Prostate gland (tissue), 2 donors: ENCODE measurements at regions not wholly inside any gene's neighbourhood (a gene's known extent, or its start where the extent isn't known, plus 50 kb on each side); places are given as distances from the start of the nearest gene placed in this dataset.

ENCODE experiments used
- DNase-seq: peaks from one replicate; pipeline ENCODE4 v3.0.0-alpha.2; 2019; ENCODE audit warnings: low spot score
- H3K27ac ChIP-seq, 2 donors: fragments of 200-600 bp; sonication (generic); 2 replicates each; pipeline ENCODE4 v1.5.1; 2017 to 2019
- H3K27me3 ChIP-seq: fragments of 200-600 bp; sonication (generic); replicated peaks from 2 replicates; pipeline ENCODE4 v1.5.1; 2019; ENCODE audit not compliant: insufficient read depth
- H3K36me3 ChIP-seq, 2 donors: fragments of 200-600 bp; sonication (generic); 1 replicate in 1 of 2; 2 replicates in 1 of 2; pipeline versions ENCODE4 v1.5.1 to v1.8.1; 2017 to 2019
- H3K4me1 ChIP-seq: fragments of 200-600 bp; sonication (generic); replicated peaks from 2 replicates; pipeline ENCODE4 v1.5.1; 2019
- H3K4me3 ChIP-seq, 2 donors: fragments of 200-600 bp; sonication (generic); 2 replicates each; pipeline ENCODE4 v1.5.1; 2017 to 2019
- H3K9me3 ChIP-seq: fragments of 200-600 bp; sonication (generic); 2 replicates; pipeline ENCODE4 v1.5.1; 2017
- POLR2A ChIP-seq: fragments of 450-650 bp; IDR thresholded peaks from one replicate; pipeline ENCODE4 v1.6.1; 2016; ENCODE audit warnings: antibody characterized with exemption, mild to moderate bottlenecking
- POLR2AphosphoS5 ChIP-seq: sonication (generic); formaldehyde crosslinking; IDR thresholded peaks from one replicate; pipeline ENCODE4 v1.6.1; 2017; ENCODE audit warnings: antibody characterized with exemption
- WGBS: methylation state at CpG from one replicate; pipeline ENCODE4 v1.1.5; 2018; 5-methylcytosine and 5-hydroxymethylcytosine counted together
- intact Hi-C: fragments of 100-400 bp; cut with DNase I; formaldehyde crosslinking; loops from one replicate; pipeline ENCODE4 v1.14.2; 2022
- TF ChIP-seq, protein P1 (sequence below), 4 experiments: fragments of 200-600 bp in 2 of 4; fragments of 450-650 bp in 2 of 4; sonication (generic) in 2 of 4; IDR thresholded peaks; 1 replicate in 3 of 4; 2 replicates in 1 of 4; pipeline ENCODE4 v1.5.1; 2016 to 2019; ENCODE audit warnings: antibody characterized with exemption in 4 of 4, mild to moderate bottlenecking in 2 of 4, moderate library complexity in 2 of 4

- Histone ChIP-seq H3K36me3 (no peaks in the 10 kb centered on the region), H3K9me3 (no peaks in the 10 kb centered on the region), H3K27me3 (no peaks in the 10 kb centered on the region), H3K27ac (no peak overlapping the region), H3K4me1 (no peaks in the 10 kb centered on the region), H3K4me3 (no peak overlapping the region)
- WGBS: 76% methylated on average over 2 of the region's 2 CpGs
- TF ChIP-seq POLR2AphosphoS5 (no peak), POLR2A (no peak)
- TF ChIP-seq, protein P1, sequence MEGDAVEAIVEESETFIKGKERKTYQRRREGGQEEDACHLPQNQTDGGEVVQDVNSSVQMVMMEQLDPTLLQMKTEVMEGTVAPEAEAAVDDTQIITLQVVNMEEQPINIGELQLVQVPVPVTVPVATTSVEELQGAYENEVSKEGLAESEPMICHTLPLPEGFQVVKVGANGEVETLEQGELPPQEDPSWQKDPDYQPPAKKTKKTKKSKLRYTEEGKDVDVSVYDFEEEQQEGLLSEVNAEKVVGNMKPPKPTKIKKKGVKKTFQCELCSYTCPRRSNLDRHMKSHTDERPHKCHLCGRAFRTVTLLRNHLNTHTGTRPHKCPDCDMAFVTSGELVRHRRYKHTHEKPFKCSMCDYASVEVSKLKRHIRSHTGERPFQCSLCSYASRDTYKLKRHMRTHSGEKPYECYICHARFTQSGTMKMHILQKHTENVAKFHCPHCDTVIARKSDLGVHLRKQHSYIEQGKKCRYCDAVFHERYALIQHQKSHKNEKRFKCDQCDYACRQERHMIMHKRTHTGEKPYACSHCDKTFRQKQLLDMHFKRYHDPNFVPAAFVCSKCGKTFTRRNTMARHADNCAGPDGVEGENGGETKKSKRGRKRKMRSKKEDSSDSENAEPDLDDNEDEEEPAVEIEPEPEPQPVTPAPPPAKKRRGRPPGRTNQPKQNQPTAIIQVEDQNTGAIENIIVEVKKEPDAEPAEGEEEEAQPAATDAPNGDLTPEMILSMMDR (IDR thresholded peaks at IDR 0.05): no peak
- DNase-seq: no peak
- intact Hi-C loops: no loop called here
Measured at GRCh38 chr6:115411756-115412155, 648.9 kb downstream of the FRK start.

- H3K36me3 ChIP-seq: no peaks in the 10 kb centered on the region
- intact Hi-C loops: no loop called here
- no peak overlapping the region for H3K4me3 ChIP-seq
- no peak for DNase-seq
- WGBS: 97% methylated on average over 1 of the region's 1 CpG
- no peaks in the 10 kb centered on the region for H3K4me1 ChIP-seq
- H3K27me3 ChIP-seq: no peaks in the 10 kb centered on the region
- no peak overlapping the region for H3K27ac ChIP-seq
- TF ChIP-seq POLR2AphosphoS5 (no peak), POLR2A (no peak)
- TF ChIP-seq, protein P1 (IDR thresholded peaks at IDR 0.05): no peak
- no peaks in the 10 kb centered on the region for H3K9me3 ChIP-seq
Measured at GRCh38 chr6:115404446-115404845, 656.2 kb downstream of the FRK start.

DNA sequence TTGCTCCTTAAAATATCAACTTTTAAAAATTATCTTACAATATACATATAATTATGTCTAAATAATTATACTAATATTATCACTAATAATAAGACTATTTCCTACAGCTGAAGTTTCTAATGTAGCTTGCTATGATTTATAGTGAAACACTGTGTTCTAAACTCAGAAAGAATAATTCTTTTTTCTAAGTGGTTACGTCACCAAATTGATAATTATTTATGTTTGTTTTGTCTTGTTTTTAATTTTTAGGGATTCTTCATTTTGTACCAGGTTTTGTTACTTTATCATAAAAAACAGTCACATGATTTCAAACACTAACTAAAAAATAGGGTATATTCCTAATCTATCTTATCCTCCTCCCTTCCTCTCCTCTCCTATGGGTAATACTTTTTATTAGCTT, 662.1 kb downstream of the FRK start:
- H3K4me1 ChIP-seq: no peaks in the 10 kb centered on the region
- H3K9me3 ChIP-seq: no peaks in the 10 kb centered on the region
- DNase-seq: no peak
- no peak overlapping the region for H3K4me3 ChIP-seq
- no peak for TF ChIP-seq POLR2A
- TF ChIP-seq POLR2AphosphoS5: no peak
- TF ChIP-seq, protein P1 (IDR thresholded peaks at IDR 0.05): no peak
- no peak overlapping the region for H3K27ac ChIP-seq
- H3K36me3 ChIP-seq: no peaks in the 10 kb centered on the region
- H3K27me3 ChIP-seq: no peaks in the 10 kb centered on the region
- intact Hi-C loops: no loop called here
- 72% methylated on average over 1 of the region's 1 CpG for whole genome bisulfite sequencing

DNA sequence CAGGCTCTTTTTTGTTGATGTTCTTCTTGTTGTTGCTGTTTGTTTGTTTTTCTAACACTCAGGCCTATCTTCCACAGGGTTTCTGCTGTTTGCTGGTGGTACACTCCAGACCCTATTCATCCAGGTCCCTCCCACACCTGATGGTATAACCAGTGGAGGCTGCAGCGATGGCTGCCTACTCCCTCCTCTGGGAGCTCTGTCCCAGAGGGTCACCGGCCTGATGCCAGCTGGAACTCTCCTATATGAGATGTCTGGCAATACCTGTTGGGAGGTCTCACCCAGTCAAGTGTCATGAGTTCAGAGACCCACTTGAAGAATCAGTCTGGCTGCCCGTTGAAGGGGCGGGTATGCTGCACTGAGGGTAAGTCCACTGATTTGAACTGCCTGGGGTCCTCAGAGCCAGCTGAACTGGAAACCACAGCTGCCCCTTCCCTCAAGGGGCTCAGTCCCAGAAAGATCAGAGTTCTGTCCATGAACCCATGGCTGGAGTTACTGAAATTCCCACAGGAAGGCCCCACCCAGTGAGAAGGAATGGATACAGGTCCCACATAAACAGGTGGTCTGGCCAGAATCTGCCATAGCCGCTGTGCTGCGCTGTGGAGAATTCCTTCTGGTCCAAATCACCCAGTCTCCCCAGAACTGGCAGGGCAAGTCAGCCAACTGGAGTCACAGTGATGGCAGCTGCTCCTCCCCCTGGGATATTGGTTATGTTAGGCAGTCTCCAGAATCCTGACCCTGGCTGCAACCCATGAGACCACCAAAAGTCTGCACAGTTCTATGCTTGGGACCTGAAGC, 664.4 kb downstream of the FRK start:
- no peak overlapping the region for H3K27ac ChIP-seq
- H3K36me3 ChIP-seq: no peaks in the 10 kb centered on the region
- H3K4me1 ChIP-seq: no peaks in the 10 kb centered on the region
- 93% methylated on average over 6 of the region's 6 CpGs for WGBS
- H3K9me3 ChIP-seq: no peaks in the 10 kb centered on the region
- no peaks in the 10 kb centered on the region for H3K27me3 ChIP-seq
- intact Hi-C loops: no loop called here
- no peak for TF ChIP-seq POLR2A
- TF ChIP-seq POLR2AphosphoS5: no peak
- TF ChIP-seq, protein P1 (IDR thresholded peaks at IDR 0.05): no peak
- no peak overlapping the region for H3K4me3 ChIP-seq
- no peak for DNase-seq

DNA sequence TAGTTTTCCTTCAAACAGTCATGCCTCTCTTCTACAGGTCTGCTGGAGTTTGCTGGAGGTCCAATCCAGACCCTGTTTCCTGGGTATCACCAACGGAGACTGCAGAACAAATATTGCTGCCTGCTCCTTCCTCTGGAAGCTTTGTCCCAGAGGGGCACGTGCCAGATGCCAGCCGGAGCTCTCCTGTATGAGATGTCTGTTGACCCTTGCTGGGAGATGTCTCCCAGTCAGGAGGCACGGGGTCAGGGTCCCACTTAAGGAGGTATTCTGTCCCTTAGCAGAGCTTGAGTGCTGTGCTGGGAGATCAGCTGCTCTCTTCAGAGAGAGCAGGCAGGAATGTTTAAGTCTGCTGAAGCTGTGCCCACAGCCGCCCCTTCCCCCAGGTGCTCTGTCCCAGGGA, 666.9 kb downstream of the FRK start:
- Histone ChIP-seq H3K4me1 (no peaks in the 10 kb centered on the region), H3K27me3 (no peaks in the 10 kb centered on the region), H3K9me3 (no peaks in the 10 kb centered on the region), H3K36me3 (no peaks in the 10 kb centered on the region), H3K27ac (no peak overlapping the region), H3K4me3 (no peak overlapping the region)
- no peak for DNase-seq
- TF ChIP-seq, protein P1 (IDR thresholded peaks at IDR 0.05): no peak
- TF ChIP-seq POLR2A (no peak), POLR2AphosphoS5 (no peak)
- WGBS: 95% methylated on average over 4 of the region's 5 CpGs
- intact Hi-C loops: no loop called here
